Small intestine (tissue), 7 donors: ENCODE measurements at regions not wholly inside any gene's neighbourhood (a gene's known extent, or its start where the extent isn't known, plus 50 kb on each side); places are given as distances from the start of the nearest gene placed in this dataset.
"Not testable (repeated sequence)": the region's sequence is repeated elsewhere in the genome, so short reads cannot be mapped to it uniquely, and the experiment has no call there.

Experiments
- DNase-seq, 2 donors: peaks; one replicate each; pipeline versions ENCODE4 v3.0.0 to v3.0.0-alpha.2; 2013
- FAIRE-seq: peaks from 2 replicates; lab custom pipeline; 2012; peaks lifted over from hg19 to GRCh38; lab: Jason Lieb, UNC
- H3K27ac ChIP-seq, 3 donors: one replicate each; pipeline ENCODE4 v1.5.1; 2013; ENCODE audit warnings: low read length in 2 of 3, mild to moderate bottlenecking in 2 of 3, control low read depth in 1 of 3, inconsistent platforms in 1 of 3, low read depth in 1 of 3, moderate library complexity in 1 of 3
- H3K27me3 ChIP-seq, 3 donors: one replicate each; pipeline ENCODE4 v1.6.1; 2013; ENCODE audit warnings: low read length in 3 of 3, inconsistent platforms in 1 of 3; ENCODE audit not compliant: control insufficient read depth in 3 of 3, insufficient read depth in 3 of 3
- H3K36me3 ChIP-seq, 3 donors: one replicate each; pipeline ENCODE4 v1.6.1; 2013; ENCODE audit warnings: low read length in 3 of 3, inconsistent platforms in 1 of 3, low read depth in 1 of 3, mild to moderate bottlenecking in 1 of 3, moderate library complexity in 1 of 3; ENCODE audit not compliant: control insufficient read depth in 3 of 3, insufficient read depth in 2 of 3
- H3K4me1 ChIP-seq, 3 donors: one replicate each; pipeline ENCODE4 v1.6.1; 2013; ENCODE audit warnings: low read length in 2 of 3, inconsistent platforms in 1 of 3, low read depth in 1 of 3, mild to moderate bottlenecking in 1 of 3, moderate library complexity in 1 of 3; ENCODE audit not compliant: control insufficient read depth in 3 of 3, insufficient read depth in 2 of 3
- H3K4me3 ChIP-seq, 3 donors: one replicate each; pipeline ENCODE4 v1.5.1; 2013; ENCODE audit warnings: low read length in 3 of 3, control low read depth in 1 of 3, inconsistent platforms in 1 of 3, low read depth in 1 of 3, mild to moderate bottlenecking in 1 of 3, moderate library complexity in 1 of 3
- H3K9me3 ChIP-seq, 2 donors: one replicate each; pipeline ENCODE4 v1.6.1; 2013; ENCODE audit warnings: low read depth in 1 of 2, low read length in 1 of 2; ENCODE audit not compliant: control insufficient read depth in 2 of 2, insufficient read depth in 1 of 2
- WGBS, 3 donors: extraction: QIAGEN DNeasy Blood & Tissue Kit; methylation state at CpG; one replicate each; pipeline ENCODE4 v1.1.7; 2013; 5-methylcytosine and 5-hydroxymethylcytosine counted together
- donor health status: healthy with polysubstance abuse.
- donor health status: control.
- donor health status: control.
- donor health status: Bipolar disorder and iron deficiency.
- donor health status: healthy.

GRCh38 chr2:39836638-39837037, 57.6 kb upstream of the THUMPD2 start:
- no peak for FAIRE-seq

GRCh38 chr2:39834426-39834825, 55.4 kb upstream of the THUMPD2 start:
- DNase-seq (no peak), FAIRE-seq (no peak)
- Histone ChIP-seq H3K9me3 (peaks cover 0 to 11% of the 10 kb centered on the region in 2 donors), H3K27ac (no peak overlapping the region), H3K4me1 (no peaks in the 10 kb centered on the region), H3K27me3 (no peaks in the 10 kb centered on the region), H3K36me3 (no peaks in the 10 kb centered on the region), H3K4me3 (no peak overlapping the region)
- 80 to 93% (median 90%) methylated on average over 2 of the region's 2 CpGs for WGBS, 3 donors

More at GRCh38 chr2:39836638-39837037, 57.6 kb upstream of the THUMPD2 start:
- Histone ChIP-seq H3K27ac (no peak overlapping the region), H3K9me3 (peaks cover 0 to 11% of the 10 kb centered on the region in 2 donors), H3K36me3 (no peaks in the 10 kb centered on the region), H3K4me3 (no peak overlapping the region), H3K27me3 (no peaks in the 10 kb centered on the region), H3K4me1 (no peaks in the 10 kb centered on the region)
- 80 to 85% (median 81%) methylated on average over 3 of the region's 3 CpGs for WGBS, 3 donors
- DNase-seq, result no peak

DNA sequence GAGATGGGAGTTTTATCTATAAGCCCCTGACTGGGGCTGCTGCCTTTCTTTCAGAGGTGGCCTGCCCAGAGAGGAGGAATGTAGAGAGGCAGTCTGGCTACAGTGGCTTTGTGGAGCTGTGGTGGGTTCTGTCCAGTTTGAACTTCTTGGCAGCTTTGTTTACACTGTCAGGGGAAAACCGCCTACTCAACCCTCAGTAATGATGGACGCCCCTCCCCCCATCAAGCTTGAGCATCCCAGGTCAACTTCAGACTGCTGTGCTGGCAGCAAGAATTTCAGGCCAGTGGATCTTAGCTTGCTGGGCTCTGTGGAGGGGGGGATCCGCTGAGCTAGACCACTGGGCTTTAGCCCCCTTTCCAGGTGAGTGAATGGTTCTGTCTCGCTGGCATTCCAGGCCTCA, 51.6 kb upstream of the THUMPD2 start:
- H3K4me3 ChIP-seq, H3K27ac ChIP-seq, DNase-seq, H3K36me3 ChIP-seq, FAIRE-seq, H3K4me1 ChIP-seq, H3K9me3 ChIP-seq, H3K27me3 ChIP-seq: not testable (repeated sequence)
- 70 to 75% (median 71%) methylated on average over 4 of the region's 4 CpGs for WGBS, 3 donors
